Thyroid gland (tissue), 4 donors: ENCODE measurements at regions not wholly inside any gene's neighbourhood (a gene's known extent, or its start where the extent isn't known, plus 50 kb on each side); places are given as distances from the start of the nearest gene placed in this dataset.

ENCODE experiments used
- DNase-seq, 2 donors: peaks; one replicate each; pipeline ENCODE4 v3.0.0-alpha.2; 2019
- H3K27ac ChIP-seq, 3 donors: fragments of 200-600 bp; sonication (generic); 1 replicate in 2 of 3; 2 replicates in 1 of 3; pipeline ENCODE4 v1.5.1; 2016 to 2019; ENCODE audit warnings: mild to moderate bottlenecking in 1 of 3, moderate library complexity in 1 of 3
- H3K27me3 ChIP-seq: fragments of 200-600 bp; sonication (generic); one replicate; pipeline ENCODE4 v1.5.1; 2019
- H3K36me3 ChIP-seq, 2 donors: fragments of 200-600 bp; sonication (generic); one replicate each; pipeline ENCODE4 v1.5.1; 2016 to 2019
- H3K4me1 ChIP-seq, 2 donors: fragments of 200-600 bp; sonication (generic); one replicate each; pipeline ENCODE4 v1.5.1; 2017 to 2019
- H3K4me3 ChIP-seq, 3 donors: fragments of 200-600 bp; sonication (generic); replicated peaks in 1 of 3; 1 replicate in 2 of 3; 2 replicates in 1 of 3; pipeline ENCODE4 v1.5.1; 2016; ENCODE audit warnings: mild to moderate bottlenecking in 1 of 3
- H3K9me3 ChIP-seq: fragments of 200-600 bp; sonication (generic); one replicate; pipeline ENCODE4 v1.5.1; 2017
- CTCF ChIP-seq, 6 experiments: fragments of 200-600 bp in 3 of 6; fragments of 450-650 bp in 3 of 6; sonication (generic) in 3 of 6; IDR thresholded peaks; one replicate each; pipeline ENCODE4 v1.5.1; 2016 to 2019; ENCODE audit warnings: antibody characterized with exemption in 6 of 6, mild to moderate bottlenecking in 2 of 6, inconsistent platforms in 1 of 6, moderate library complexity in 1 of 6
- POLR2A ChIP-seq, 2 donors: fragments of 450-650 bp; IDR thresholded peaks; one replicate each; pipeline ENCODE4 v1.6.1; 2017; ENCODE audit warnings: antibody characterized with exemption in 2 of 2, mild to moderate bottlenecking in 2 of 2, moderate library complexity in 1 of 2
- WGBS, 2 donors: methylation state at CpG; one replicate each; pipeline ENCODE4 v1.1.5; 2017; 5-methylcytosine and 5-hydroxymethylcytosine counted together
- intact Hi-C: fragments of 100-400 bp; cut with DNase I; formaldehyde crosslinking; loops from one replicate; pipeline ENCODE4 v1.15.1; 2023

GRCh38 chr2:150136401-150136800 is 351.1 kb downstream of the RND3 start:
- Histone ChIP-seq H3K27me3 (no peaks in the 10 kb centered on the region), H3K9me3 (no peaks in the 10 kb centered on the region), H3K4me3 (no peak overlapping the region), H3K36me3 (no peaks in the 10 kb centered on the region), H3K4me1 (no peaks in the 10 kb centered on the region), H3K27ac (no peak overlapping the region)
- DNase-seq, result no peak
- intact Hi-C loops, result no loop called here
- 66 to 73% methylated on average over 3 of the region's 3 CpGs for WGBS, 2 donors
- TF ChIP-seq CTCF (IDR thresholded peaks at IDR 0.05), result no peak
- TF ChIP-seq POLR2A (IDR thresholded peaks at IDR 0.05), result no peak

DNA sequence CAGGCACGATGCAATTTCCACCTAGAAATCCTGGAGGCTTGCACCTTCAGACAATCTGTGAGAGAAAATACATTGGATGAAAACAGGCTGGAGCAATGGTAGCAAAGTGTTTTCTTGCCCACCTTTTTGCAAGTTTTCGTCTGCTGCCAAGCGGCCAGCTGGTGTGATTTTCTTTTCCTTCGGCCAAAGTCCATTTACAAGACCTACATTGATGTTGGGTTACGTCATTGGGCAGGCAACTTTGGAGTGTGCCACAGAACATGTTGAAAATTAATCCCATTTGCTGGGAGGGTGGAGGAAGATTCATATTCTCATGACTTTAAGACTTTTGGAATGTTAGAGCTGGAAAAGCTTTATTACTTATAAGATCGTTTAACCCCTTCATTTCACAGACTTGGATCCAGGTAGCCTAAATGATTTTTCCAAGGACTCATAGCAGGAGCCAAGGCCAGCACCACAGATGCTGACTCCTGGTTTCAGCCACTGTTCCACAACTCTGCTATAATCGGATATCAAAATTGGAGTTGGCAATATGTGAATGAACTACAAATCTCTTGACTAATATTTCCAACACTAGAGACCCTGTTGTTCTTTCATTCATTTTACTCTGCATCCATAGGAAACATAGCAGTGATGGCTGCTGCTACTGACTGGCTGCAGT is 352.1 kb downstream of the RND3 start:
- Histone ChIP-seq H3K27me3 (no peaks in the 10 kb centered on the region), H3K9me3 (no peaks in the 10 kb centered on the region), H3K4me3 (no peak overlapping the region), H3K4me1 (no peaks in the 10 kb centered on the region), H3K36me3 (no peaks in the 10 kb centered on the region), H3K27ac (no peak overlapping the region)
- WGBS, 2 donors, result 93% methylated on average over 7 of the region's 7 CpGs
- TF ChIP-seq POLR2A (IDR thresholded peaks at IDR 0.05) (no peak), CTCF (IDR thresholded peaks at IDR 0.05) (no peak)
- no peak for DNase-seq
- intact Hi-C loops, result no loop called here

GRCh38 chr2:150134223-150134857 is 353.1 kb downstream of the RND3 start:
- intact Hi-C loops, result no loop called here
- DNase-seq, result no peak
- no peak overlapping the region for H3K27ac ChIP-seq
- H3K4me3 ChIP-seq, result no peak overlapping the region
- TF ChIP-seq CTCF (IDR thresholded peaks at IDR 0.05) (no peak), POLR2A (IDR thresholded peaks at IDR 0.05) (no peak)
- no peaks in the 10 kb centered on the region for H3K27me3 ChIP-seq
- H3K36me3 ChIP-seq, result no peaks in the 10 kb centered on the region
- no peaks in the 10 kb centered on the region for H3K9me3 ChIP-seq
- no peaks in the 10 kb centered on the region for H3K4me1 ChIP-seq
- 80% methylated on average over 6 of the region's 6 CpGs for WGBS, 2 donors

DNA sequence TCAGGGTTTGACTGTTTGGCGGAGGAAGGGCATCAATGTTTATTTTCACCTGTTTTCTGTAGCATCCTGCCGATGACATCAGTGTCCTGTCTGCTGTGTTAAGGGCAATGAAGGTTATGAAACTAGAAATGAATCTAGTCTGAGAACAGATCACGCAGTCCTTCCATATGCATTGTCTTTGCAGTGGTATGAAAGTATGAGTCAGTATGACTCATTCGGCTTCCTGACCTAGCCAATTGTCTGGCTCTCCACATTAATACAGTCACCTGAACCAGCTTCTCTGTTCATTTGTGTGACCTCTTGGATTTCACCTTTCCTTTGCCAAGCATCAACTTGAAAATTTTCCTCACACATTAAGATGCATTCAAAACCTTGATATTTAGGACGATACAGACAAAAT is 353.8 kb downstream of the RND3 start:
- Histone ChIP-seq H3K27ac (no peak overlapping the region), H3K36me3 (no peaks in the 10 kb centered on the region), H3K27me3 (no peaks in the 10 kb centered on the region), H3K4me1 (no peaks in the 10 kb centered on the region), H3K4me3 (no peak overlapping the region), H3K9me3 (no peaks in the 10 kb centered on the region)
- intact Hi-C loops, result no loop called here
- DNase-seq, result no peak
- WGBS, 2 donors, result 76 to 84% methylated on average over 5 of the region's 5 CpGs
- no peak for TF ChIP-seq POLR2A (IDR thresholded peaks at IDR 0.05)
- no peak for TF ChIP-seq CTCF (IDR thresholded peaks at IDR 0.05)

GRCh38 chr2:150129921-150130575 is 357.4 kb downstream of the RND3 start:
- 79 to 81% methylated on average over 5 of the region's 5 CpGs for WGBS, 2 donors
- intact Hi-C loops, result no loop called here
- Histone ChIP-seq H3K27me3 (no peaks in the 10 kb centered on the region), H3K4me3 (no peak overlapping the region), H3K4me1 (no peaks in the 10 kb centered on the region), H3K36me3 (no peaks in the 10 kb centered on the region), H3K27ac (no peak overlapping the region), H3K9me3 (no peaks in the 10 kb centered on the region)
- TF ChIP-seq POLR2A (IDR thresholded peaks at IDR 0.05) (no peak), CTCF (IDR thresholded peaks at IDR 0.05) (no peak)
- no peak for DNase-seq
